ENCODE measurements at regions not wholly inside any gene's neighbourhood (a gene's known extent, or its start where the extent isn't known, plus 50 kb on each side); places are given as distances from the start of the nearest gene placed in this dataset.
"Not testable (repeated sequence)": the region's sequence is repeated elsewhere in the genome, so short reads cannot be mapped to it uniquely, and the experiment has no call there.

DNA sequence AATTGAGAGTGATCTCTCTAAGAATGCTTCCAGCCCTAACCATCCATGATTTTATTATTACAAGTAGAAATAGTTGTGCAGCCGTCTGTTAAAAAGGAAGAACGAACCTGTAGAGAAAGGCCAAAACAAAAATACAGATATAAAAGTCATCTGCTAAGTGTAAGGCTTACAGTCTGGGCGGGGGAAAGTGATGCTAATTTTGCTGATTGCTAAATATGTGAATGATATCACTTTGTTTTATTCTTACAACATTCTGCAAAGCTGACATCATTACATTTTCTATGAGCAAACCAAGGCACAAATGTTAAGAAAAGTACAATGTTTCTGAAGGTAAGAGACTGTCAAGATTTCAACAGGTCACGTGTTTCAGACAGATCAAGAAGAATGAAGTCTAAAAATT, 101.5 kb upstream of the RAP1B start:
- DNase-seq, result no peak

DNA sequence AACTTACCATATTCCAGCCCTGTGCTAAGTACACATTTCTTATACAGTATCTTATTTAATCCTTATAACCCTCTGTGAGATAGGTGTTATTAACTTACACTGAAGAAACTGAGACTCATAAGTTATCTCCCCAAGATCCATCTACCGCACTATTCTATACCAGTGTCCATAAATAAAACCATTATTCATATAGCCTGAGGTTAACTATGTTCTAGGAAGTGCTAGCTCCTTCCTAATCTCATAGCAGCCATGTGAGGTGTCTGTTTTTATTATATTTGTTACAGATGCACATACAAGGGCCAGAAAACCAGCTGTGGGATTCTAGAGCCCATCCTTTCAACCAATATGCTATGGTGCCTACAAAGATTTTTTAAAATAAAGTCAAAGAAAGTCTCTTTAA, 100.3 kb upstream of the RAP1B start:
- DNase-seq, result no peak

DNA sequence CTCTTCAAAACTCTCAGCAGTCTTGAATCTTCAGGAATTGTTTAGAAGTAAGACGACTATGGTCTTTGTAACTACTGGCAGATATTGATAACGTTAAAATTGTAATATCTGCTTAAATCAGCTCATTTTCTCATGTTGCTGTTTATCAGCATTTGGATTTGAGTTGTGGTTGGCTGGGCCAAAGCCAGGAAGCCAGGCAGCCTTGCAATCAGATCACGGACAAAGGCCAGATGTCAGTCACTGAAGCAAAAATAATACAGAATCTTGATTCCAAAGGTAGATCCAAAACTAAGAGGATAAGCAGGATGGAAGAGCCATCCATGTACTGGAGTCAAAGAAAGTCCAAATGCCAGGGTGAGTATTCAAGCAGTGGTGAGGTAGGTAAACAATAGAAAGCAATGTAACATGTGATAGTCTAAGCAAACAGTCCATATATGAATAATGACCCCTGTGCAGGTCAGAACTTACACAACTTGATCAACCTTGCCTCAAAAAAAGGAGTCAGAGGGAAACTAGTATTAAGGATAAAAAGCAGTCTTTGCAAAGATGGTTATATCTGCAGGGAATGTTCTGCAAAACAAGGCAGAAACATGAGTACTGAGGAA, 95.8 kb upstream of the RAP1B start:
- no peak for DNase-seq

DNA sequence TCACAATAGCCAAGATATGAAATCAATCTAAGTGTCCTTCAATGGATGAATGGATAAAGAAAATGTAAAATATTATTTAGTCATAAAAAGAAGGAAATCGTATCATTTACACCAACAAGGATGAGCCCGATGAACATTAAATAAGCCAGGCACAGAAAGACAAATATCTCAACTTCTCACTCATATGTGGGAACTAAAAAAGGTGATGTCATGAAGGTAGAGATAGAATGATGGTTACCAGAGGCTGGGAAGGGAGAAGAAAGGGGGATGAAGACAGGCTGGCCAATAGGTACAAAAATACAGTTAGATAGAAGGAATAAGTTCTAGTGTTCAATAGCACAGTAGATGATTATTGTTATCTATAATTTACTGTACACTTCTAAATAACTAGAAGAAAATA, 94.9 kb upstream of the RAP1B start:
- no peak for DNase-seq

DNA sequence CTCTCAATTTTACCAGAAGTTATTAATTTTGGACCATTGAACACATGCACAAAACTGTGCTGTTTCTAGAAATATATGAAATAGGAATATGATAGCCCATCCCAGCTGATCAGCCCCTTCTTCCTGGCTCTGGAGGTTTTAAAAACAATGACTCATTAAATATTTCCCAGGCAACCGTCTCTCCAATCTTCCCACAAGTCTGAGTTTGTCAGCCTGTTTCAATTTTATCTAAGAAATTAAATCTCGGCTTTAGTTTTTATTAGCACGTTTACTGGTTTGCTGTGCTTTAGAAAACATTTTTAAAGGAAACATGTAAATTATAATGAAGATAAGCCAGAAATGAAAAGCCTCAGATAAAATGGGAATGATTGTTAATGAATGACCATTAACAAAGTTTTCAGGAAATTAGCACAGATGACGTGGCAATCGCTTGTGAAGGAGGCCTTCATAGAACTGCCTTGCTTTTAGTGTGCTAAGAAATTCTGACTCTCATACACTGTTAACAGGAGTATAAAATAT, 89.3 kb upstream of the RAP1B start:
- no peak for DNase-seq

DNA sequence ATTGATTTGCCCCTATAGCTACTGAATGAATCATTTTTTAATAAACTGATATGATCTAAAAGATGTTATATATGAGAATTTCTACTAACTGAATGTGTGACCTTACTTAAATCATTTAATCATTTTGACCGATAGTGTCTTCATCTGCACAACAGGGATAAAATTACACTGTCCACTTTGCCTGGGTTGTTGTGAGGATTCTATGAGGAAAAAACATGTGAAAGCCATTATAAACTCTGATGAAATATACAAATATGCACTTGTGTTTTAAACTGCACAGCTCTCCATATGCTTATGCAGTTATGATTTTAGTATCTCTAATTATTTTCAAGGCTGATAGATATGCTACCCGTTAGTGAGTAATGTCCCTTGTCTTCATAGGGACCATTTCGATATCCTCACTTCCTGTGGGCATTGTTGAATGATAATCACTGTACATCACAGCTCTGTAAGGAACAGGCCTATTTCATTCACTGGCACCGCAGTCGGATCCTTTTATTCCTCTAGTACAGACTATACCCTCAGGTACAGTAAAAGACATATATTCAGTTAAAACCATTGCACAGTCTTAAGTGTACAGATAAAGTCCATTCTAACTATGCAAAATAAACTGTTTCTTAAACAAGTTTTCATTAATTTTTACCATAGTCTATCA, 88.7 kb upstream of the RAP1B start:
- DNase-seq, result no peak

DNA sequence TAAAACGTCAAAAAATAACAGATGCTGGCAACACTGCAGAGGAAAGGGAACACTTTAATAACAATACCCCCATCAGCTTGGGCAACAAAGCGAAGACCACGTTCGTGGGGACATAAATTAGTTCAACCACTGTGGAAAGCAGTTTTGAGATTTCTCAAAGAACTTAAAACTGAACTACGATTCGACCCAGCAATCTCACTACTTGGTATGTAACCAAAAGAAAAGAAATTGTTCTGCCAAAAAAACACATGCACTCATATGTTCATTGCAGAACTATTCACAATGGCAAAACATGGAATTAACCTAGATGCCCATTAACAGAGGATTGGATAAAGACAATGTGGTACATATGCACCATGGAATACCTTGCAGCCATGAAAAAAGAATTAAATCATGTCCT, 81.2 kb upstream of the RAP1B start:
- DNase-seq, result no peak

DNA sequence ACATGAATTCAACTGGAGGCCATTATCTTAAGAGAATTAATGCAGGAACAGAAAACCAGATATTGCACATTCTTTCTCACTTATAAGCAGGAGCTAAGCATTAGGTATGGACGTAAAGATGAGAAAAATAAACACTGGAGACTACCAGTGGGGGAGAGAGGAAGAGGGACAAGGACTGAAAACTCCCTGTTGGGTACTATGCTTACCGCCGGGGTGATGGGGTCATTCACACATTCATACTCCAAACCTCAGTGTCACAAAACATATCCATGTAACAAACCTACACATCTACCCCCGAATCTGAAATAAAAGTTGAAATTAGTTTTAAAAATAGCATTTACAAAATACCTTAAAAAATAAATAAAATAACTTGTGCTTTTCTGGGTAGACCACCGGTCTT, 80.8 kb upstream of the RAP1B start:
- DNase-seq, result no peak

DNA sequence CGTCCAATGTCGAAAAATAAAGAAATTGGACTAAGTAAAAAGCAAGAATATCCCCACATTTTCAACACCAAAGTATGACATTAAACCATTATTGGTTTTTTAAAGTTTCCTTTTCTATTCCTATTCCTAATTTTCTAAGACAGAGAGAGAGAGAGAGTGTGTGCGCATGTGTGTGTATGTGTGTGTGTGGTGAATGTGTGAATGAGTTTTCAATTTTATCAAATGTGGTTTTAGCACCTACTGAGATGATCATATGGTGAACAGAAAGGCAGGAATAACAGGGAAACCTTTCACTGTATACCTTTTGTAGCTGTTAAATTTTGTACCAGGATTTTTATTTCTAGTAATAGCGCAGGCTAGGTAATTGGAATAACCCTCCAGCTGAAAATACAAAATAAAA, 80.4 kb upstream of the RAP1B start:
- no peak for DNase-seq

DNA sequence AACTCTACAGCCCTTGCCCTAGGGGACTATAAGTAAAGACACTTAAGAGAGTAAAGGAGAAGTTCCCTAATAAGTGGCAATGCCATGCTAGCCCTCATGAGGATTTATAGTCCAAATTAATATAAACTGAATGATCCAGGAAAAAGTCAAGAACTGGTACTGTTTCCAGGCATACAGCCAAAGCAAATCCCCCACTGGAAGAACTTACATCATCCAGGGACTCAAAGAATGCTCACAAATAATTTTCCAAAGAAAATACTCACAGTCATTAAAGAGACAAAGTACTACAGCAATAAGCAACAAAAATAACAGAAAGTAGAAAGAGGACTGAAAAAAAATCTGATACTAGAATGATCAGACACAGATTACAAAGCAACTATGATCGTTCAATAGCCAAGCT, 79.7 kb upstream of the RAP1B start:
- DNase-seq, result no peak

DNA sequence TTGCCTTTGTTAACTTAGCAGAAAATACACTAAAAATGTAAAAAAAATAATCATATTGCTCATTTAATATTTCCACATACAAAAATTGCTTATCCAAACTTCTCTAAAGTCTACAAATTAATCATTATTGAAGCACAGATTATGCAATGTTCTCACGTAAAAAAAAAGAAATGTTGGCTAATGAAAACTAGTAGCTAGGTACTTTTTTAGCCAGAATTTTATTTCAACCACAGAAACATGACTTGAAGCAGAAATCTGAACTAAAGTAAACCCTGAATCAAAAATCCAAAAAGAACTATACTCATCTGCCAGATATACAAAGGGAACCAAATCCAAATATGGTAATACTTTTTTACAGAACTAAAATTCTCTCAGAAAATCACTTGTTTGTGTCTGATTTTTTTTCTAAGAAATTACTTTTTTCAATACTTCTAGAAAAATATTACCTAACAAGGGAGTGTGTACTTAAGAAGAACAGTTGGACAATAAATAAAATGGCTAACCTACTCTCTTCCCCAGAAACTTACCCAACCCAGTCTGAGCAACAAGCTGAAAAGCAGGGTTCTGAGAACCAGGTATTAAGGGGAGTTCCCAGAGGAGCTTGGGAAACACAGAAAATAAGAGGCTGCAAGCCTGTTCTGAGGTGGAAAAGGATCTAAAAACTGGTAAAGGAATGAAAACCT, 78.4 kb upstream of the RAP1B start:
- no peak for DNase-seq

DNA sequence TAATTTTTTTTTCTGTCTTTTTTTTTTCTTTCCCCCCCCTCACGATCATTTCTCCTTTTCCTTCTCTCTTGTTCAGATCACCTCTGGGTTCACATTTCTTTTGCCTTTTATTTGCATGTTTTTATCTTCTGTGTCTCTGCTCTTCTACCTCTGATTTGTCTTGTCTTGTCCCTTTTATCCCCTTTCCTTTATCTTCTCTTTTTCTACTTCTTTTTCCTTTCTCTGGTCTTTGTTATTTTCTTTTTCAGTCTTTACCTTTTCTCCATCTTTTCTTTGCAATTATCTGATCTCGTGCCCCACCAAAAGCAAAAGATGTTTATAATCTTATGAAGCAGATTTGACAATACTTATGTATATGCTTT, 77.8 kb upstream of the RAP1B start:
- no peak for DNase-seq

DNA sequence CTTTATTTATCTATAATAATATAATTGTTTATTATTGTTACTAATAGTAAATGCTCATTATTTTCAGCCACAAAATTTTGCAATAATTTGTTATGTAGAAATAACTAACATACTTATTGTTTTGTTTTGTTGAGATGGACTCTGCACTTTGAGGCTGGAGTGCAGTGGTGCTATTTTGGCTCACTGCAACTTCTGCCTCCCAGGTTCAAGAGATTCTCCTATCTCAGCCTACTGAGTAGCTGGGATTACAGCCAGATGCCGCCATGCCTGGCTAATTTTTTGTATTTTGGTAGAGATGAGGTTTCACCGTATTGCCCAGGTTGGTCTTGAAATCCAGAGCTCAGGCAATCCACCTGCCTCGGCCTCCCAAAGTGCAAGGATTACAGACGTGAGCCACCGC, 76.6 kb upstream of the RAP1B start:
- DNase-seq, result no peak

DNA sequence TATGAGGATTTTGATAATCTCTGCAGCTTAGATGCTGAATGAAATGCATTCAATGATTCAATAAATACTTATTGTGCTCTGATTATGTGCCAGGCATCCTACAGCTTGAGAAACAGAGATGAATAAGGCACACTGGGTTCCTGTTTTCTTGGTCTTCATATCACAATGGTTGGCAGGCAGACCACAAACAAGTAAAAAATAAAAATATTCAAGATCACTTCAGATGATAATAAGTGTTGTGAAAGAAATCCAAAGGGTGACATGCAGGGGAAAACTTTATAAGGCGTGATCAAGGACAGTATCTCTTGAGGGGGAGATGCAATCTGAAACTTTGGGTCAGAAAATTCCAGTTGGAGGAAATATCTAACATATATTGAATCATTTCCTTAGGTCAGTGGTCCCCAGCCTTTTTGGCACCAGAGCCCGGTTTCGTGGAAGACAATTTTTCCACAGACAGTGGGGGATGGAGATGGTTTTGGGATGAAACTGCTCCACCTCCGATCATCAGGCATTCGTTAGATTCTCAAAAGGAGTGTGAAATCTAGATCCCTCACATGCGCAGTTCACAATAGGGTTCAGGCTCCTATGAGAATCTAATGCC, 73.7 kb upstream of the RAP1B start:
- DNase-seq, result no peak

DNA sequence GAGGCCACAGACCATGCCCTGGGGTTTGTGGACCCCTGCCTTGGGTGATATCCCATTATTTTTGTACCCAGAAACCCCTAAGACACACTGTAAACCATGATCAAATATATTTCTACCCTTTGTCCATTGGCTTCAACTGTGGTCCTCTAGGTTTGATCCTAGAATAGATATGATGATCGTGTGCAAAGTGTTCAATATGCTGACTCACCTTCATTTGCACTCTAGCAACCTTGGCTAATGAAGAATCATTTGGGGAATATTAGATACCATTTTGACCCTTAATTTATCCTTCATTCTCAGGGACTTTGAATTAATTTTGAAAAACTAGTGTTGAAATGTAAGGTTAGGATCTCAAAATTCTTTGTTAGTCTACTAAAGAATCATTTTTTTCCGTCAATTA, 73.1 kb upstream of the RAP1B start:
- no peak for DNase-seq

DNA sequence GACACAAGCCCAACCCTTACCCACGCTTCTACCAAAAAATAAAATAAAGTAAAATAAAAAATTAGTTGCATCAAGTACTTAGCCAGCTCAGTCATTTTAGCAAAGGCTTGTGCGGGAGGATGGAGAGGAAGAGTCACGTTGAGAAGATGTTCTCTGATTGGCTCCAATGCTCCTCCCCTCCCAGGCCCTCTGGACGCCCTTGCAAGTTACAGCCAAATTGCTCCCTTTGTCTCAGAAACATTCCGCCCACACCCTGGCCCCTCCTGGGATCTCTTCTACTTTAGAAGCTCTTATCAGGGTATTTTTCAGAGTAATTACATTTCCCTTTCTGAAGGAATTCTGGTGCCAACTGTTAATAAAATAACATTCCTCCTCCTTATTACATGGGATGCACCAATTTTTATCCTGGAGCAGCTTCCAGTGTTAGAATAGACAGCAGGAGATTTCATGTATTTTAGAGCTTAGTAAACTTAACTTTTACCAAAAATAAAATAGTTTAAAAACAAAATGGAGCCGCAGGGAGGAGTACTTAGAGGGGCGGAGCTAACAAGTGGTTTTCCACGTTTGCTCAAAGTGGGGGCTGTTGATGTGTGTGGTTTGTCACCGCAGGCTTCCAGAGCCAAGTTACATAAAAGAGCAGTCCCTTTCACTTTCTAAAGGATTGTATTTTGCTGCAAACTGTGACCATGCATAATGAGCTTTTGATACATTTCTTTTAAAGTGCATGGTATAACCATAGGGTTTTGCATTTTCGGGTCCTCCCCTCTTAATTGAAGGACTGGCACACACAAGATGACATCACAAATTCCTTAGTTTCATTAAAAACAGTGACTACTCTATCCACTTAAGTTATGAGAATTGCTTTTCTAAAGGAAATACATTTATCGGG, 71.7 kb upstream of the RAP1B start:
- DNase-seq, result no peak

DNA sequence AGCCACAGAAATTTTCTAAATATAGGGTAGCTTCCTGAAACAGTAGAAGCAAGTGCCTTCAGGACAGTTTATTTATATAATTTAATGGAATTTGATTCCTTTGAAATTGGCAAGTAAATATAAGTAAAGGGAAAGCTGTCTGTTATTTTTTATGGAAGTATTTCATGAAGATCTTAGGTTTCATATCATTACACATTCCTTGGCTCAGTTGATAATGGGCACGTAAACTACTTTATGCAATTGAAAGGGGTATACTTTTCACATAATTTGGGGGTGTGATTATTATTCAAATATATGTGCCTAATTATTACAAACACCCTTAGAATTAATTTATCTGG, 71.1 kb upstream of the RAP1B start:
- DNase-seq, result no peak

DNA sequence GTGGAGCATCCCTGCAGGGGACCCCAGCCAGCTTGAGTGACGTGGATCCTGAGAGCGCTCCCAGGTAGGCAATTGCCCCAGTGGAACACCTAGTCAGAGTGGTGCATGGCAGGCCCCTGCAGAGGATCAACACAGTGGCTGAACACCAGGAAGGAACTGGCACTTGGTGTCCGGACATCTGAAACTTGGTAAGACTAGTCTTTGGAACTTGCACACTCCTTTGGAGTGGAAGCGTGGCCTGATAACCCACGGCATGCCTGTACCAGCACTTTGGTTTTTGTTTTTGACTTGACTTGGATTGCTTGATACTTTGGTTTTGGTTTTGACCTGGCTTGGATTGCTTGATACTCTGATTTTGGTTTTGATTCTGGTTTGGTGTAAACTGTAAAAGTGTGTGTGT, 69.9 kb upstream of the RAP1B start:
- not testable (repeated sequence) for DNase-seq

DNA sequence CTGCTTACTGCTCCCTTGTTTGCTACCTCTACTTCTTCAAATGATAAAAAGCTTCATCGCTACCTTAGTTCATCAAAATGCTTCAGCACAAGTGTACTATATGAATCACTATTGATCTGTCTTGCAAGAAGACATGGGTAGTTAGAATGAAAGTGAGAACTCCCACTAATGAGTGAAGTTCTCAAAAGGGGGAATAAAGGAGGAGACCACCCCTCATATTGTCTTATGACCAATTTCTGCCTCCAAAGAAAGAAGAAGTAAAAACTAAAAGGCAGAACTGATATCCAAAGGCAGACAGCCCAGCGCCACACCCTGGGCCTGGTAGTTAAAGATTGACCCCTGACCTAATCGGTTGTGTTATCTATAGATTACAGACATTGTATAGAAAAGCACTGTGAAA, 63.4 kb upstream of the RAP1B start:
- DNase-seq, result not testable (repeated sequence)

DNA sequence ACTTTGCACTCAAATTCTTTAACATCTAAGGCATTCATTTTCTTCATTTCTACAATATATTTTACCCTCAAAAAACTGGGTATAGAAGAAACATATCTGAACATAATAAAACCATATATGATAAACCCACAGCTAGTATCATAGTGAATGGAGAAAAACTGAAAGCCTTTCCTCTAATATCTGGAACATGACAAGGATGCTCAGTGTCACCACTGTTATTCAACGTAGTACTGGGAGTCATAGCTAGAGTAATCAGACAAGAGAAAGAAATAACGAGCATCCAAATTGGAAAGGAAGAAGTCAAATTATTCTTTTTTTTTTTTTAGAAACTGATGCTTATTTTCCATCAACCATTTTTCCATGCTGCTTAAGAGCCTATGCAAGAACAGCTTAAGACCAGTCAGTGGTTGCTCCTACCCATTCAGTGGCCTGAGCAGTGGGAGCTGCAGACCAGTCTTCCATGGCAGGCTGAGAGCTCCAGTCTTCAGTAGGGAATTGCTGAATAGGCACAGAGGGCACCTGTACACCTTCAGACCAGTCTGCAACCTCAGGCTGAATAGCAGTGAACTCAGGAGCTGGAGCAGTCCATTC, 58.0 kb upstream of the RAP1B start:
- not testable (repeated sequence) for DNase-seq

DNA sequence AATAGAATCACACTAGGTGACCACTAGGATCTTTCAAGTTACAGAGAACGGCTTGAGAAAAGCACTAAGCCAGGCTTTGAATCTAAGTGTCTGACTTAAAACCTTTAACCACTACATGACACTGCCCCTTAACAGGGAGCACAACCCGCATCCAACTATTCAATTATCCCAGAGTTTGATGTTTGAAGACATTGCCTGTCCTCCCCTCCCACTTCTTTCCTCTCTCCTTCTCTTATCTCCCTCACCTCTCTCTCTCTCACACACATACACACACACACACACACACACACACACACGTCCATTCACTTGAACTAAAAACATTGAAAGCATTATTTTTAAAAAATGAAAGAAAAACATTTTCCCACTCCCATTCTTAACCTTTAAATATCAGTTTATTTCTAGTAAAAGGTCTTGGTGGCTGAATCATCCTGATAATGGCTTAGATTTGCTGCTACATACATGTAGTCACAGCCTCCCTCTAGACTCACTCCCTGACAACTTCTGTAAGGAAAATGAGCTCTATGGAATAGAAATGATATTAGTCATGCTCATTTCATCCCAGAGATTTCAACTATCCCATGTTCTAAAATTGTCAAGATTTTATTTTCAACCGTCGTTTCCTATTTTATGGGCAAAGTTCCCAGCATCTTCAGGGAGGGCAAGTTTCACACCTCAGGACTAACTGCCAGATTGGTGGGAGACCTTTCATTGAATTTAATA, 53.5 kb upstream of the RAP1B start:
- no peak for DNase-seq

DNA sequence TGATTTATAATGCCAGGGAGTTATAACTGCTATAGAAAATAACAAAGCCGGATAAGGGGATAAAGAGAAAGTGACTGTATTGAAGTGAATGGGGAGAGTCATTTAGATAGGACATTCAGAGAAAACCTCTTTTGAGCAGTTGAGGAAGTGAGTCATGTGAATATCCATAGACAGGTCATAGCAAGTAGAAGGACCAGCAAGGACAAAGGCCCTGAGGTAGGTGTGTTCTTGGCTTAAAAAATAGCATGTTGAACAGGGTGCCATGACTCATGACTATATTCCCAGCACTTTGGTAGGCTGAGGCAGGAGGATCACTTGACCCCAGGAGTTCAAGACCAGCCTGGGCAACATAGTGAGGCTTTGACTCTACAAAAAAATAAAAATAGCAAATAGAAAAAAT, 51.5 kb upstream of the RAP1B start:
- DNase-seq, result no peak
